ENCODE measurements at regions not wholly inside any gene's neighbourhood (a gene's known extent, or its start where the extent isn't known, plus 50 kb on each side); places are given as distances from the start of the nearest gene placed in this dataset.

DNA sequence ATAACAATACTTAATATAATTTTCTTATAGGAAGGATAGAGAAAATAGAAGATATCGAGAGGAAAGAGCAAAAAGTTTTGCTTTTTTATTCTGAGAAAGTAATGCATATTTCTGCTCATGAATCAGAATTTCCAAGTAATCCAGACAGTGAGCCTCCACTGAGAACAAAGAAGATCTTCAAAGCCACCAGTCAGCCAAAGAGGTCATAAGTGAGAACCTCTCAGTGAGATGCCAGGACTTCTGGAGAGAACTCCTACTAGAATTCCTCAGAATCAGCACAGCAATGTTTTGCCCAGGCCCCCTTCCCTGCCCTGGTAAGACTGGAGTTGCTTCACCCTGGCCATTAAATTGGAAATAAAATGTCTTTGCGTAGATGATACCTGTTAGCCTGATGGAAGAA is 254.4 kb upstream of the FAT4 start:
- H3K27me3 ChIP-seq (ENCODE audit: control insufficient read depth, insufficient read depth, low read length), result no peaks in the 10 kb centered on the region
- H3K4me3 ChIP-seq (ENCODE audit: low read depth, low read length), result no peak overlapping the region
- no peak for TF ChIP-seq CTCF (IDR thresholded peaks at IDR 0.05; ENCODE audit: low read depth, low read length)
- no peak for DNase-seq (ENCODE audit: low read depth, low spot score)
- POLR2A ChIA-PET, result no interaction called here
- CTCF ChIA-PET, result no interaction called here
- no peak overlapping the region for H3K27ac ChIP-seq (ENCODE audit: low read depth, low read length)
- no peaks in the 10 kb centered on the region for H3K9me3 ChIP-seq (ENCODE audit: control insufficient read depth, insufficient read depth, low read length)

DNA sequence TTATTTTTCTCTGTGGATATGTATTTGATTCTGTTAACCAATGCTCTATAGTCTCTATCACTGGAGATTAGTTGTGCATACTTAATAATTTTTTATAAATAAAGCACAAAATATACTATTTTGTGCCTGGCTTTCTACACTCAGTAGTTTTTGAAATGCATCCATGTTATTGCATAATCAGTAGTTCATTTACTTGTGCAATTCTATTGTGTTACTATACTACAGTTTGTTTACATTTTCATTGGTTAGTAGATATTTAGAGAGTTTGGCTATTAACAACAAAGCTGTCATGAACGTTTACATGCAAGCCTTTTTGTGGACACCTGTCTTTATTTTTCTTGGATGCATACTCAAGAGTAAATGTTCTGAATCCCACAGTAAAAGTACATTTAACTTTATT is 265.0 kb upstream of the FAT4 start:
- peak; percentile 23 for DNase-seq (ENCODE audit: low read depth, low spot score)
- Histone ChIP-seq H3K27me3 (ENCODE audit: control insufficient read depth, insufficient read depth, low read length) (no peaks in the 10 kb centered on the region), H3K27ac (ENCODE audit: low read depth, low read length) (no peak overlapping the region), H3K4me3 (ENCODE audit: low read depth, low read length) (no peak overlapping the region), H3K9me3 (ENCODE audit: control insufficient read depth, insufficient read depth, low read length) (no peaks in the 10 kb centered on the region)
- ChIA-PET CTCF (no interaction called here), POLR2A (no interaction called here)
- no peak for TF ChIP-seq CTCF (IDR thresholded peaks at IDR 0.05; ENCODE audit: low read depth, low read length)

- no peak overlapping the region for H3K27ac ChIP-seq (ENCODE audit: low read depth, low read length)
- CTCF ChIA-PET, result no interaction called here
- no peak for DNase-seq (ENCODE audit: low read depth, low spot score)
- H3K27me3 ChIP-seq (ENCODE audit: control insufficient read depth, insufficient read depth, low read length), result no peaks in the 10 kb centered on the region
- TF ChIP-seq CTCF (IDR thresholded peaks at IDR 0.05; ENCODE audit: low read depth, low read length), result no peak
- no peak overlapping the region for H3K4me3 ChIP-seq (ENCODE audit: low read depth, low read length)
- POLR2A ChIA-PET, result no interaction called here
- H3K9me3 ChIP-seq (ENCODE audit: control insufficient read depth, insufficient read depth, low read length), result no peaks in the 10 kb centered on the region
These were observed 269.4 kb upstream of the FAT4 start for GRCh38 chr4:125045311-125045710.

DNA sequence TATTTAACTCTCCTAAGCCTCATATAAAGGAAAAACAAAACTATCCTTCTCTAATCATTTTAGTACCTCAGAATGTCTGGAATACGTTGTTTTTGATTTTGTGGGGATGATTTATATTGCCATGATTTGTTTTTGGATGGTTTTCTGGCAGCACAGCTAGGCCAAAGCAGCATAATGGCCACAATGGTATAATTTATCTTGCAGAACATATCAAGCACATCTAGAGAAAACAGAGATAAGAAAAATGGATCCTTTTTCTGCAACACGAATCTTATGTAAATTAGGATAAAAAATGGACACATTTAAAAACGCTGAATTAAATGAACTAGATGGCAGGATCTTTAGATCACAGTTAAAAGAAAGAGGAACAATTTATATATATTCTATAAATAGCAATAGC is 269.9 kb upstream of the FAT4 start:
- no peaks in the 10 kb centered on the region for H3K9me3 ChIP-seq (ENCODE audit: control insufficient read depth, insufficient read depth, low read length)
- no peak overlapping the region for H3K27ac ChIP-seq (ENCODE audit: low read depth, low read length)
- no peak overlapping the region for H3K4me3 ChIP-seq (ENCODE audit: low read depth, low read length)
- CTCF ChIA-PET, result no interaction called here
- no peak for TF ChIP-seq CTCF (IDR thresholded peaks at IDR 0.05; ENCODE audit: low read depth, low read length)
- H3K27me3 ChIP-seq (ENCODE audit: control insufficient read depth, insufficient read depth, low read length), result no peaks in the 10 kb centered on the region
- DNase-seq (ENCODE audit: low read depth, low spot score), result no peak
- POLR2A ChIA-PET, result no interaction called here

- no peak for TF ChIP-seq CTCF (IDR thresholded peaks at IDR 0.05; ENCODE audit: low read depth, low read length)
- DNase-seq (ENCODE audit: low read depth, low spot score), result no peak
- Histone ChIP-seq H3K9me3 (ENCODE audit: control insufficient read depth, insufficient read depth, low read length) (no peaks in the 10 kb centered on the region), H3K27ac (ENCODE audit: low read depth, low read length) (no peak overlapping the region), H3K4me3 (ENCODE audit: low read depth, low read length) (no peak overlapping the region), H3K27me3 (ENCODE audit: control insufficient read depth, insufficient read depth, low read length) (no peaks in the 10 kb centered on the region)
- ChIA-PET POLR2A (no interaction called here), CTCF (interaction anchor here (0.6 kb wide), 1 partner anchor 33 kb away, joined by 3 read pairs; no protein-coding TSS in a partner anchor)
These were observed 271.3 kb upstream of the FAT4 start for GRCh38 chr4:125043486-125043885.
